HepG2 (cell line): ENCODE measurements at regions not wholly inside any gene's neighbourhood (a gene's known extent, or its start where the extent isn't known, plus 50 kb on each side); places are given as distances from the start of the nearest gene placed in this dataset.

ENCODE experiments used
- ATAC-seq: fragments of 200-7000 bp; cut with Tn5 transposase; 3 replicates; pipeline ENCODE4 v1.9.1; 2020; ENCODE audit warnings: mild to moderate bottlenecking, moderate library complexity
- BruUV-seq: library from RNA; stranded (reverse); fragments of 400-500 nt; replicated peaks from 2 replicates; lab custom pipeline; 2021; lab: Mats Ljungman, UMichigan
- CTCF ChIA-PET: fragments of 300-600 bp; formaldehyde crosslinking; extraction: SDS; loops from one replicate; lab custom pipeline; 2021; ENCODE audit warnings: low total read pairs, inconsistent platforms, low intra/inter-chr PET ratio; lab: Yijun Ruan, JAX
- POLR2A ChIA-PET: fragments of 350-600 bp; sonication (Branson Sonifier 250); formaldehyde crosslinking; loops from one replicate; lab custom pipeline; 2020; ENCODE audit warnings: antibody characterized with exemption, inconsistent platforms; lab: Yijun Ruan, JAX
- DNase-seq: peaks from one replicate; pipeline ENCODE4 v3.0.0-alpha.2; 2015; ENCODE audit warnings: low spot score
- FAIRE-seq: peaks from 3 replicates; lab custom pipeline; 2011; peaks lifted over from hg19 to GRCh38; lab: Jason Lieb, UNC
- H2AFZ ChIP-seq: one replicate; pipeline ENCODE4 v1.6.1; 2011; ENCODE audit warnings: low read length, inconsistent platforms
- H3K27ac ChIP-seq: fragments of 300-600 bp; 3 replicates; pipeline ENCODE4 v1.8.0; 2011; ENCODE audit warnings: mixed run types, mild to moderate bottlenecking, mixed read lengths, low read length, inconsistent platforms; ENCODE audit not compliant: insufficient read depth; ENCODE audit errors: extremely low read length
- H3K27me3 ChIP-seq, 2 experiments: fragments of 200-600 bp in 1 of 2; 2 replicates in 1 of 2; 3 replicates in 1 of 2; pipeline versions ENCODE4 v1.6.0 to v1.8.0; 2011; ENCODE audit warnings: low read length in 2 of 2, mild to moderate bottlenecking in 2 of 2, moderate library complexity in 2 of 2, inconsistent platforms in 1 of 2; ENCODE audit not compliant: insufficient read depth in 2 of 2, control insufficient read depth in 1 of 2
- H3K36me3 ChIP-seq, 2 experiments: fragments of 200-600 bp in 1 of 2; replicated peaks in 1 of 2; 2 replicates in 1 of 2; 3 replicates in 1 of 2; pipeline versions ENCODE4 v1.5.1 to v1.8.0; 2011; ENCODE audit warnings: low read length in 2 of 2, inconsistent platforms in 1 of 2; ENCODE audit not compliant: insufficient read depth in 2 of 2, control insufficient read depth in 1 of 2
- H3K4me1 ChIP-seq: 2 replicates; pipeline ENCODE4 v1.5.1; 2012; ENCODE audit warnings: low read length, inconsistent platforms; ENCODE audit not compliant: insufficient read depth
- H3K4me2 ChIP-seq: 2 replicates; pipeline ENCODE4 v1.6.0; 2011; ENCODE audit warnings: low read depth, low read length, inconsistent platforms
- H3K4me3 ChIP-seq, 3 experiments: fragments of 200-600 bp in 1 of 3; sonication (generic), shearing (Covaris generic) in 1 of 3; replicated peaks in 1 of 3; 2 replicates each; pipeline ENCODE4 v1.5.1; 2011 to 2016; ENCODE audit warnings: low read length in 3 of 3, inconsistent platforms in 2 of 3, low read depth in 2 of 3, mild to moderate bottlenecking in 2 of 3, control low read depth in 1 of 3, mixed read lengths in 1 of 3; ENCODE audit not compliant: insufficient read depth in 1 of 3
- H3K79me2 ChIP-seq: one replicate; pipeline ENCODE4 v1.6.1; 2011; ENCODE audit warnings: low read length, inconsistent platforms; ENCODE audit not compliant: insufficient read depth
- H3K9ac ChIP-seq: 2 replicates; pipeline ENCODE4 v1.6.0; 2011; ENCODE audit warnings: mild to moderate bottlenecking, low read depth, low read length, inconsistent platforms; ENCODE audit not compliant: insufficient read depth
- H3K9me3 ChIP-seq: 2 replicates; pipeline ENCODE4 v1.5.1; 2012; ENCODE audit warnings: mild to moderate bottlenecking, low read length
- H4K20me1 ChIP-seq: 2 replicates; pipeline ENCODE4 v1.6.0; 2011; ENCODE audit warnings: inconsistent platforms, mild to moderate bottlenecking, low read length, moderate library complexity; ENCODE audit not compliant: insufficient read depth
- FIP1L1 ChIP-seq: fragments of 200-400 bp; formaldehyde crosslinking; IDR thresholded peaks from 2 replicates; pipeline ENCODE4 v1.6.1; 2018; ENCODE audit warnings: low read depth, mild to moderate bottlenecking, low read length, moderate library complexity, borderline replicate concordance; ENCODE audit not compliant: insufficient read depth
- FLYWCH1 ChIP-seq: sonication (generic); formaldehyde crosslinking; IDR thresholded peaks from 2 replicates; pipeline ENCODE4 v1.8.1; 2023; ENCODE audit warnings: mild to moderate bottlenecking, missing genetic modification reagents
- GATAD1 ChIP-seq: IDR thresholded peaks from 2 replicates; pipeline ENCODE4 v1.6.1; 2016; ENCODE audit warnings: missing genetic modification reagents, missing compliant biosample characterization
- HIVEP1 ChIP-seq: sonication (generic); formaldehyde crosslinking; IDR thresholded peaks from 2 replicates; pipeline ENCODE4 v1.4.0; 2020; ENCODE audit warnings: mild to moderate bottlenecking, missing genetic modification reagents
- MYC ChIP-seq: sonication (generic); formaldehyde crosslinking; IDR thresholded peaks from 2 replicates; pipeline ENCODE4 v1.9.0; 2021; ENCODE audit warnings: missing genetic modification reagents, borderline replicate concordance
- RFXANK ChIP-seq: IDR thresholded peaks from 2 replicates; pipeline ENCODE4 v1.6.1; 2016
- SIX4 ChIP-seq: sonication (generic); formaldehyde crosslinking; IDR thresholded peaks from 2 replicates; pipeline ENCODE4 v1.4.0; 2020; ENCODE audit warnings: missing genetic modification reagents
- SMAD3 ChIP-seq: sonication (generic); formaldehyde crosslinking; IDR thresholded peaks from 2 replicates; pipeline ENCODE4 v1.4.0; 2020; ENCODE audit warnings: missing genetic modification reagents
- TFAP4 ChIP-seq: sonication (generic); IDR thresholded peaks from 2 replicates; pipeline ENCODE4 v1.6.1; 2016; ENCODE audit warnings: low read depth, borderline replicate concordance
- ZBTB34 ChIP-seq: sonication (generic); formaldehyde crosslinking; IDR thresholded peaks from 2 replicates; pipeline ENCODE4 v1.8.0; 2022; ENCODE audit warnings: mild to moderate bottlenecking, missing genetic modification reagents
- ZKSCAN5 ChIP-seq: sonication (generic); formaldehyde crosslinking; IDR thresholded peaks from 2 replicates; pipeline ENCODE4 v1.5.1; 2020; ENCODE audit warnings: mild to moderate bottlenecking, missing genetic modification reagents
- ZNF124 ChIP-seq: sonication (generic); formaldehyde crosslinking; IDR thresholded peaks from 2 replicates; pipeline ENCODE4 v1.4.0; 2020; ENCODE audit warnings: missing genetic modification reagents
- ZNF3 ChIP-seq: IDR thresholded peaks from 2 replicates; pipeline ENCODE4 v1.7.0; 2017; ENCODE audit warnings: inconsistent platforms
- ZNF460 ChIP-seq: sonication (generic); formaldehyde crosslinking; IDR thresholded peaks from 2 replicates; pipeline ENCODE4 v1.5.1; 2020; ENCODE audit warnings: missing genetic modification reagents, mild to moderate bottlenecking, borderline replicate concordance
- ZNF556 ChIP-seq: sonication (generic); formaldehyde crosslinking; IDR thresholded peaks from 2 replicates; pipeline ENCODE4 v1.4.0; 2020; ENCODE audit warnings: mild to moderate bottlenecking, missing genetic modification reagents, borderline replicate concordance
- ZNF652 ChIP-seq: IDR thresholded peaks from 2 replicates; pipeline ENCODE4 v1.6.1; 2016; ENCODE audit warnings: low read depth, borderline replicate concordance
- ZSCAN21 ChIP-seq: sonication (generic); formaldehyde crosslinking; IDR thresholded peaks from 2 replicates; pipeline ENCODE4 v1.8.0; 2022; ENCODE audit warnings: mild to moderate bottlenecking, missing genetic modification reagents, moderate library complexity, borderline replicate concordance
- ZSCAN25 ChIP-seq: sonication (generic); formaldehyde crosslinking; IDR thresholded peaks from 2 replicates; pipeline ENCODE4 v1.8.0; 2022; ENCODE audit warnings: mild to moderate bottlenecking, missing genetic modification reagents
- WGBS: methylation state at CpG from one replicate; pipeline ENCODE4 v1.1.6; 2017; ENCODE audit warnings: low lambda C conversion rate; 5-methylcytosine and 5-hydroxymethylcytosine counted together
- in situ Hi-C: cut with HindIII; loops from 2 replicates; pipeline ENCODE4 v1.10.0; 2017; ENCODE audit warnings: low pct_unique_long_range_greater_than_20kb; ENCODE audit not compliant: extremely low pct_ligation_motif_present
- intact Hi-C: fragments of 100-400 bp; cut with micrococcal nuclease; formaldehyde crosslinking; loops from one replicate; pipeline ENCODE4 v1.10.0; 2022; ENCODE audit not compliant: unreplicated experiment

DNA sequence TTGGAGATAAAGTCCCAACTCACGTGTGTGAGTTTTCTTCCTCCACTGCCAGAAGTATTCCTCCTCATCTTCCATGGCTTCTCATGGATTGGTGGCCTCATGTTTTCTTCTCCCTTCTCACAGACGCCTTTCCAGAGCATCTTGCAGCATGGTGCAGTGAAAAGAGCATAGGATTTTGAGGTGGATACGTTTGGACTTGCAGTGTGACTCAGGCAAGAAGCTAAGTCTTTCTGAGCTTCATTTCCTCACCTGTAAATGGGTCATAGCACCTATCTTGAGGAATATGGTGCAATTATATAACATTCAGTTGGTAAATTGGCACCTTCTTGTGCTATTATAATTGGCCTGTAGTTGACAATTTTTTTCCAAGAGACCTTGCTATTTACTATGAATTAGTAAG lies 247.6 kb downstream of the RDH14 start:
- DNase-seq (no peak), ATAC-seq (no peak), FAIRE-seq (no peak)
- 6% methylated on average over 3 of the region's 3 CpGs for WGBS
- BruUV-seq = no TSS peak
- no peak overlapping the region for H2AFZ ChIP-seq
- intact Hi-C loops = no loop called here
- no peaks in the 10 kb centered on the region for H3K27me3 ChIP-seq
- H3K4me1 ChIP-seq = no peaks in the 10 kb centered on the region
- H3K4me3 ChIP-seq = no peak overlapping the region
- no peak overlapping the region for H3K27ac ChIP-seq
- no peak overlapping the region for H3K4me2 ChIP-seq
- no peaks in the 10 kb centered on the region for H3K36me3 ChIP-seq
- no peaks in the 10 kb centered on the region for H3K79me2 ChIP-seq
- TF ChIP-seq ZNF3 (CRISPR knock-in tag) (no peak), MYC (CRISPR knock-in tag) (no peak), FLYWCH1 (CRISPR knock-in tag) (no peak), GATAD1 (CRISPR knock-in tag) (no peak), HIVEP1 (no peak), SIX4 (CRISPR knock-in tag) (no peak), FIP1L1 (no peak), ZNF556 (CRISPR knock-in tag) (no peak), ZSCAN21 (CRISPR knock-in tag) (no peak), SMAD3 (CRISPR knock-in tag) (no peak), ZKSCAN5 (CRISPR knock-in tag) (no peak), TFAP4 (no peak), ZBTB34 (no peak), ZNF124 (CRISPR knock-in tag) (no peak), RFXANK (CRISPR knock-in tag) (no peak), ZSCAN25 (CRISPR knock-in tag) (no peak), ZNF460 (CRISPR knock-in tag) (no peak), ZNF652 (no peak)
- in situ Hi-C loops = no loop called here
- POLR2A ChIA-PET = no interaction called here
- H3K9ac ChIP-seq = no peak overlapping the region
- H4K20me1 ChIP-seq = no peaks in the 10 kb centered on the region
- no peaks in the 10 kb centered on the region for H3K9me3 ChIP-seq
- CTCF ChIA-PET = no interaction called here
